H9 (cell line): ENCODE measurements at regions not wholly inside any gene's neighbourhood (a gene's known extent, or its start where the extent isn't known, plus 50 kb on each side); places are given as distances from the start of the nearest gene placed in this dataset.

Experiments used
- DNase-seq: peaks from one replicate; pipeline ENCODE4 v3.0.0-alpha.2; 2017
- H2AFZ ChIP-seq: one replicate; pipeline ENCODE4 v1.6.1; 2013; ENCODE audit warnings: mild to moderate bottlenecking, low read length, control low read depth, moderate library complexity
- H2AK5ac ChIP-seq: 2 replicates; pipeline ENCODE4 v1.6.1; 2013; ENCODE audit warnings: low read length, control low read depth, mixed read lengths; ENCODE audit not compliant: insufficient read length
- H2BK120ac ChIP-seq: one replicate; pipeline ENCODE4 v1.6.1; 2013; ENCODE audit warnings: low read depth, mild to moderate bottlenecking, low read length, control low read depth, inconsistent platforms; ENCODE audit not compliant: poor library complexity, severe bottlenecking
- H2BK12ac ChIP-seq: 2 replicates; pipeline ENCODE4 v1.6.1; 2013; ENCODE audit warnings: low read length, control low read depth, mixed read lengths, low read depth; ENCODE audit not compliant: insufficient read length
- H2BK15ac ChIP-seq: 2 replicates; pipeline ENCODE4 v1.6.1; 2013; ENCODE audit warnings: low read depth, low read length, control low read depth
- H2BK20ac ChIP-seq: one replicate; pipeline ENCODE4 v1.6.1; 2013; ENCODE audit warnings: low read depth, mild to moderate bottlenecking, low read length, control low read depth, inconsistent platforms; ENCODE audit not compliant: poor library complexity, severe bottlenecking
- H2BK5ac ChIP-seq: 2 replicates; pipeline ENCODE4 v1.6.1; 2013; ENCODE audit warnings: low read length, control low read depth, mixed read lengths; ENCODE audit not compliant: insufficient read length
- H3K14ac ChIP-seq: 2 replicates; pipeline ENCODE4 v1.6.1; 2013; ENCODE audit warnings: low read length, control low read depth; ENCODE audit not compliant: insufficient read depth
- H3K18ac ChIP-seq: 2 replicates; pipeline ENCODE4 v1.6.1; 2013; ENCODE audit warnings: low read depth, mild to moderate bottlenecking, mixed read lengths, low read length, control low read depth; ENCODE audit not compliant: insufficient read length
- H3K23ac ChIP-seq: 2 replicates; pipeline ENCODE4 v1.6.1; 2013; ENCODE audit warnings: low read length, control low read depth, mixed read lengths, low read depth; ENCODE audit not compliant: insufficient read length
- H3K23me2 ChIP-seq: 2 replicates; pipeline ENCODE4 v1.6.1; 2013; ENCODE audit warnings: low read depth, mild to moderate bottlenecking, mixed read lengths, low read length, control low read depth; ENCODE audit not compliant: insufficient read length, poor library complexity, severe bottlenecking
- H3K27ac ChIP-seq: 2 replicates; pipeline ENCODE4 v1.5.1; 2013; ENCODE audit warnings: low read length, control low read depth, mixed read lengths, low read depth; ENCODE audit not compliant: insufficient read length
- H3K27me3 ChIP-seq: 2 replicates; pipeline ENCODE4 v1.6.1; 2013; ENCODE audit warnings: low read length, control low read depth, inconsistent platforms; ENCODE audit not compliant: insufficient read depth
- H3K4ac ChIP-seq: 2 replicates; pipeline ENCODE4 v1.6.1; 2013; ENCODE audit warnings: low read depth, mild to moderate bottlenecking, control low read depth, inconsistent platforms, low read length, moderate library complexity
- H3K4me1 ChIP-seq: 2 replicates; pipeline ENCODE4 v1.6.1; 2013; ENCODE audit warnings: low read length, control low read depth, inconsistent platforms; ENCODE audit not compliant: insufficient read depth
- H3K4me2 ChIP-seq: 2 replicates; pipeline ENCODE4 v1.6.1; 2013; ENCODE audit warnings: low read length, control low read depth, mixed read lengths; ENCODE audit not compliant: insufficient read length, insufficient read depth
- H3K56ac ChIP-seq: 2 replicates; pipeline ENCODE4 v1.6.1; 2013; ENCODE audit warnings: low read depth, mild to moderate bottlenecking, mixed read lengths, low read length, control low read depth; ENCODE audit not compliant: insufficient read length
- H3K79me1 ChIP-seq: 2 replicates; pipeline ENCODE4 v1.6.1; 2013; ENCODE audit warnings: low read depth, mild to moderate bottlenecking, moderate library complexity, low read length, control low read depth, inconsistent platforms; ENCODE audit not compliant: insufficient read depth, poor library complexity, severe bottlenecking
- H3K79me2 ChIP-seq: 2 replicates; pipeline ENCODE4 v1.6.1; 2013; ENCODE audit warnings: low read length, control low read depth, inconsistent platforms; ENCODE audit not compliant: insufficient read depth
- H3K9ac ChIP-seq: 2 replicates; pipeline ENCODE4 v1.6.1; 2013; ENCODE audit warnings: low read length, control low read depth, mixed read lengths; ENCODE audit not compliant: insufficient read length; ENCODE audit errors: extremely low read depth
- H3K9me3 ChIP-seq: one replicate; pipeline ENCODE4 v1.6.1; 2013; ENCODE audit warnings: low read depth, low read length, inconsistent platforms; ENCODE audit not compliant: control insufficient read depth
- H3T11ph ChIP-seq: one replicate; pipeline ENCODE4 v1.6.1; 2013; ENCODE audit warnings: mild to moderate bottlenecking, low read length, control low read depth, inconsistent platforms
- H4K20me1 ChIP-seq: one replicate; pipeline ENCODE4 v1.6.1; 2013; ENCODE audit not compliant: control insufficient read depth, insufficient read length, insufficient read depth
- H4K5ac ChIP-seq: 2 replicates; pipeline ENCODE4 v1.6.1; 2013; ENCODE audit warnings: low read depth, mild to moderate bottlenecking, mixed read lengths, low read length, control low read depth; ENCODE audit not compliant: insufficient read length
- H4K8ac ChIP-seq: replicated peaks from 2 replicates; pipeline ENCODE4 v1.6.1; 2013; ENCODE audit warnings: low read length, control low read depth, mixed read lengths, low read depth; ENCODE audit not compliant: insufficient read length
- H4K91ac ChIP-seq: 2 replicates; pipeline ENCODE4 v1.6.1; 2013; ENCODE audit warnings: low read depth, mild to moderate bottlenecking, moderate library complexity, mixed read lengths, low read length, control low read depth; ENCODE audit not compliant: insufficient read length
- H3K27ac Mint-ChIP-seq, 3 experiments: 2 replicates in 2 of 3; 3 replicates in 1 of 3; pipeline ENCODE4 v1.8.0; 2020 to 2021; ENCODE audit warnings: mixed read lengths in 3 of 3, mild to moderate bottlenecking in 1 of 3, moderate library complexity in 1 of 3
- H3K27me3 Mint-ChIP-seq: 2 replicates; pipeline ENCODE4 v1.8.0; 2021; ENCODE audit warnings: low read depth, mild to moderate bottlenecking, moderate library complexity, mixed read lengths
- H3K36me3 Mint-ChIP-seq, 3 experiments: 2 replicates in 2 of 3; 3 replicates in 1 of 3; pipeline ENCODE4 v1.8.0; 2020 to 2021; ENCODE audit warnings: low read depth in 3 of 3, mixed read lengths in 3 of 3; ENCODE audit not compliant: insufficient read depth in 1 of 3
- H3K4me1 Mint-ChIP-seq, 2 experiments: 2 replicates each; pipeline ENCODE4 v1.8.0; 2020; ENCODE audit warnings: mixed read lengths in 2 of 2
- H3K4me3 Mint-ChIP-seq, 2 experiments: 2 replicates in 1 of 2; 3 replicates in 1 of 2; pipeline ENCODE4 v1.8.0; 2020 to 2021; ENCODE audit warnings: mild to moderate bottlenecking in 2 of 2, mixed read lengths in 2 of 2, moderate library complexity in 1 of 2
- H3K9me3 Mint-ChIP-seq, 2 experiments: 2 replicates in 1 of 2; 3 replicates in 1 of 2; pipeline ENCODE4 v1.8.0; 2020; ENCODE audit warnings: mild to moderate bottlenecking in 2 of 2, mixed read lengths in 2 of 2, moderate library complexity in 1 of 2
- WGBS: extraction: QIAGEN DNeasy Blood & Tissue Kit; methylation state at CpG from one replicate; pipeline ENCODE4 v1.1.7; 2013; ENCODE audit warnings: missing lambda C conversion rate, low lambda C conversion rate, mixed read lengths; ENCODE audit not compliant: insufficient read length; ENCODE audit errors: extremely low coverage; 5-methylcytosine and 5-hydroxymethylcytosine counted together
- TF ChIP-seq, protein P1 (sequence below): fragments of 200-600 bp; sonication (generic); conservative IDR thresholded peaks from 3 replicates; pipeline ENCODE4 v1.8.0; 2021; ENCODE audit warnings: antibody characterized with exemption, mild to moderate bottlenecking

DNA sequence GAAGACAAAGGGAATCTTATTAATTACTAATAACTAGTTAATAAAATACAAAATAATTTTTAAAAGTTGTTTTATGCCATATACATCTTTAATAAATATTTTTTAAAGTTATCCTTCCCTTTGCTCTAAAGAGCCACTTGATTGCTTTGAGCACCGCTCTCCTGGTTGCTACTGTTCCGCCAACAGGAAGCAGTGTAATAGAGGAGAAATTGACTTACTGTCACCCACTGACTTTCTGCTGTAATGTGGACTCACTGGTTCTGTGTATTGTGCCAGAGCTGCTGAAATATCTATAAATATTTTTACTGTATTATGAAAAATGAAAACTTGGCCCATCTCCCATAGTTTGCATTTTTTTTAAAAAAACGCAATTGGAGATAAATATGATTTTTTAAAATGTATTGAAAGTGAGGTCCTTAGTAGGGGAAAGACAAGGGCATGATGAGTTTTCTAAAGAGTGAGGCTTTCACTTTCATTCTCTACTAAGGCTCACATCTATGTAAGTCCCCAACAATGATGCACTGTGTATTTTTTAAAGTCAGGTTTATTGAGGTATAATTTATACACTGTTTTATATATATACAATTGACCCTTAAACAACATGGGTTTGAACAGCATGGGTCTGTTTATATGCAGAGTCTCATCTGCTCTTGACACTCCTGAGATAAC lies 100.5 kb downstream of the NPY start:
- Histone ChIP-seq H3K27ac (no peak overlapping the region), H2BK12ac (no peak overlapping the region), H2AK5ac (no peak overlapping the region), H3K4me2 (no peak overlapping the region), H3K23me2 (no peaks in the 10 kb centered on the region), H3K4me1 (peaks cover 14% of the 10 kb centered on the region; the same call in 1 of the 2 replicates), H3K9ac (no peak overlapping the region), H2BK20ac (no peak overlapping the region), H3K56ac (no peak overlapping the region), H2BK120ac (no peak overlapping the region), H4K20me1 (no peaks in the 10 kb centered on the region), H3K79me2 (0 out of 2 replicates have a peak, but pooled peaks cover 2% of the 10 kb centered on the region), H4K8ac (no peak overlapping the region), H3K23ac (no peak overlapping the region), H2BK15ac (no peak overlapping the region), H3K18ac (no peak overlapping the region), H4K5ac (no peak overlapping the region), H3T11ph (no peak overlapping the region), H3K27me3 (no peaks in the 10 kb centered on the region), H3K79me1 (no peaks in the 10 kb centered on the region), H3K9me3 (no peaks in the 10 kb centered on the region), H2AFZ (no peak overlapping the region), H2BK5ac (no peak overlapping the region), H3K4ac (no peak overlapping the region), H3K14ac (no peak overlapping the region), H4K91ac (no peak overlapping the region)
- Mint-ChIP-seq H3K27me3 (no peaks in the 10 kb centered on the region), H3K4me1 (peaks cover 31 to 43% of the 10 kb centered on the region in 2 experiments), H3K36me3 (peaks cover 9 to 17% (median 14%) of the 10 kb centered on the region in 3 experiments), H3K4me3 (no peak overlapping the region), H3K9me3 (peaks cover 14% of the 10 kb centered on the region in 2 experiments), H3K27ac (no peak overlapping the region)
- TF ChIP-seq, protein P1, sequence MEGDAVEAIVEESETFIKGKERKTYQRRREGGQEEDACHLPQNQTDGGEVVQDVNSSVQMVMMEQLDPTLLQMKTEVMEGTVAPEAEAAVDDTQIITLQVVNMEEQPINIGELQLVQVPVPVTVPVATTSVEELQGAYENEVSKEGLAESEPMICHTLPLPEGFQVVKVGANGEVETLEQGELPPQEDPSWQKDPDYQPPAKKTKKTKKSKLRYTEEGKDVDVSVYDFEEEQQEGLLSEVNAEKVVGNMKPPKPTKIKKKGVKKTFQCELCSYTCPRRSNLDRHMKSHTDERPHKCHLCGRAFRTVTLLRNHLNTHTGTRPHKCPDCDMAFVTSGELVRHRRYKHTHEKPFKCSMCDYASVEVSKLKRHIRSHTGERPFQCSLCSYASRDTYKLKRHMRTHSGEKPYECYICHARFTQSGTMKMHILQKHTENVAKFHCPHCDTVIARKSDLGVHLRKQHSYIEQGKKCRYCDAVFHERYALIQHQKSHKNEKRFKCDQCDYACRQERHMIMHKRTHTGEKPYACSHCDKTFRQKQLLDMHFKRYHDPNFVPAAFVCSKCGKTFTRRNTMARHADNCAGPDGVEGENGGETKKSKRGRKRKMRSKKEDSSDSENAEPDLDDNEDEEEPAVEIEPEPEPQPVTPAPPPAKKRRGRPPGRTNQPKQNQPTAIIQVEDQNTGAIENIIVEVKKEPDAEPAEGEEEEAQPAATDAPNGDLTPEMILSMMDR = no peak
- DNase-seq = no peak
- 100% methylated on average over 1 of the region's 3 CpGs for WGBS
